DOHH2 (cell line): ENCODE measurements at regions not wholly inside any gene's neighbourhood (a gene's known extent, or its start where the extent isn't known, plus 50 kb on each side); places are given as distances from the start of the nearest gene placed in this dataset.

Source experiments
- EZH2phosphoT487 ChIP-seq: fragments of 200-600 bp; sonication (generic); IDR thresholded peaks from 2 replicates; pipeline ENCODE4 v1.6.1; 2017; ENCODE audit warnings: borderline replicate concordance, mild to moderate bottlenecking, antibody characterized with exemption, low read length, moderate library complexity, mixed read lengths
- TF ChIP-seq, protein P1 (sequence below): fragments of 200-600 bp; sonication (generic); IDR thresholded peaks from one replicate; pipeline ENCODE4 v1.5.1; 2014; ENCODE audit warnings: antibody characterized with exemption, mild to moderate bottlenecking, low read depth, low read length; ENCODE audit not compliant: poor library complexity, severe bottlenecking

DNA sequence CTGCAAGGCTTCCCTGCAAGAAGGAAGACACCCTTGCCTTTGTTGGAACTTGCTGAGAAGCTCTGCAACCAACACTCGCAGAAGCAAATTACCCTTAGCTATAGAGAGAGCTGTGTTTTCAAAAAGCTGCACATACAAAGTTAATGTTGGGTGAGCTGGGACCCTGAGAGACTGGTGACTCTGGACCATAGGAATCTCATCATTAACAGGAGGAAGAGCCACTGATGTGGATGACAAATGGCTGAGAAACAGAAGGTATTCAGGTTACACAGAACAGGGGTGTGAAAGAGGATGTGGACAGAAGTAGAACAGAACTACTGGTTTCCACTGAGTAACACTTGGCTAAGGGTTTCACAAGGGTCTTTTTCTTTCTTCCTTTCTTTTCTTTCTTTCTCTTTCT is 493.5 kb downstream of the IRX1 start:
- TF ChIP-seq, protein P1, sequence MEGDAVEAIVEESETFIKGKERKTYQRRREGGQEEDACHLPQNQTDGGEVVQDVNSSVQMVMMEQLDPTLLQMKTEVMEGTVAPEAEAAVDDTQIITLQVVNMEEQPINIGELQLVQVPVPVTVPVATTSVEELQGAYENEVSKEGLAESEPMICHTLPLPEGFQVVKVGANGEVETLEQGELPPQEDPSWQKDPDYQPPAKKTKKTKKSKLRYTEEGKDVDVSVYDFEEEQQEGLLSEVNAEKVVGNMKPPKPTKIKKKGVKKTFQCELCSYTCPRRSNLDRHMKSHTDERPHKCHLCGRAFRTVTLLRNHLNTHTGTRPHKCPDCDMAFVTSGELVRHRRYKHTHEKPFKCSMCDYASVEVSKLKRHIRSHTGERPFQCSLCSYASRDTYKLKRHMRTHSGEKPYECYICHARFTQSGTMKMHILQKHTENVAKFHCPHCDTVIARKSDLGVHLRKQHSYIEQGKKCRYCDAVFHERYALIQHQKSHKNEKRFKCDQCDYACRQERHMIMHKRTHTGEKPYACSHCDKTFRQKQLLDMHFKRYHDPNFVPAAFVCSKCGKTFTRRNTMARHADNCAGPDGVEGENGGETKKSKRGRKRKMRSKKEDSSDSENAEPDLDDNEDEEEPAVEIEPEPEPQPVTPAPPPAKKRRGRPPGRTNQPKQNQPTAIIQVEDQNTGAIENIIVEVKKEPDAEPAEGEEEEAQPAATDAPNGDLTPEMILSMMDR = no peak
- TF ChIP-seq EZH2phosphoT487 = no peak
